ENCODE measurements at regions not wholly inside any gene's neighbourhood (a gene's known extent, or its start where the extent isn't known, plus 50 kb on each side); places are given as distances from the start of the nearest gene placed in this dataset.

GRCh38 chr3:69560116-69560515 lies 174.2 kb upstream of the FRMD4B start:
- Mint-ChIP-seq H3K27me3 (peaks cover 0 to 10% (median 2%) of the 10 kb centered on the region in 5 donors), H3K4me3 (no peak overlapping the region), H3K4me1 (no peaks in the 10 kb centered on the region), H3K9me3 (peaks cover 0 to 4% (median 0%) of the 10 kb centered on the region in 9 donors), H3K36me3 (peaks cover 0 to 3% (median 0%) of the 10 kb centered on the region in 3 donors), H3K27ac (no peak overlapping the region)
- DNase-seq (no peak), ATAC-seq (no peak)
- POLR2A ChIA-PET: no interaction called here

DNA sequence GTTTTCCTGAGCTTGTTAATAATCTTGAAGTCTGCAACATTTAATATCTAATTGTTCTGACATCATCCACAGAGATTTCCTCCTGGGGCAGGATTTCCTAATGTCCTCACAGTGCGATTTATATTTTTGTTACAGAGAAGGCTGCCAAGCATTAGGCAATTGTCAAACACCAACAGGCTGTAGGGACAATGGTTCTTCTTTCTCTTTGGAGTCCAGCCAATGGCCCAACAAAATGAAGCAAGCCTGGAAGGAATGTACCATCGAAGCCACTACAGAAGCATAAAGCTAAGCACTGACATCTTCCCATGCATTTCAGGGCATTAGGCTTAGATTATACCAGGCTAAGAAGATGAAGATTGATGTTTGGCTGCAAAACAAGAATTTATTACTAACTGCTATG lies 173.0 kb upstream of the FRMD4B start:
- DNase-seq: no peak
- no peak overlapping the region for H3K27ac Mint-ChIP-seq
- H3K27me3 Mint-ChIP-seq: peaks cover 0 to 16% (median 2%) of the 10 kb centered on the region in 5 donors
- H3K4me1 Mint-ChIP-seq: no peaks in the 10 kb centered on the region
- H3K4me3 Mint-ChIP-seq: no peak overlapping the region
- POLR2A ChIA-PET: no interaction called here
- ATAC-seq: no peak
- H3K9me3 Mint-ChIP-seq: peaks cover 0 to 4% (median 0%) of the 10 kb centered on the region in 9 donors
- peaks cover 0 to 3% (median 0%) of the 10 kb centered on the region in 3 donors for H3K36me3 Mint-ChIP-seq

GRCh38 chr3:69554576-69554975 lies 168.7 kb upstream of the FRMD4B start:
- no peak for ATAC-seq
- Mint-ChIP-seq H3K36me3 (no peaks in the 10 kb centered on the region), H3K27me3 (peaks cover 0 to 13% (median 5%) of the 10 kb centered on the region in 5 donors), H3K9me3 (peaks cover 0 to 1% (median 0%) of the 10 kb centered on the region in 9 donors), H3K4me3 (no peak overlapping the region), H3K4me1 (no peaks in the 10 kb centered on the region), H3K27ac (no peak overlapping the region)
- DNase-seq: no peak
- POLR2A ChIA-PET: no interaction called here

GRCh38 chr3:69553888-69554287 lies 168.0 kb upstream of the FRMD4B start:
- no peaks in the 10 kb centered on the region for H3K36me3 Mint-ChIP-seq
- no peaks in the 10 kb centered on the region for H3K4me1 Mint-ChIP-seq
- H3K27ac Mint-ChIP-seq: no peak overlapping the region
- peaks cover 0 to 1% (median 0%) of the 10 kb centered on the region in 9 donors for H3K9me3 Mint-ChIP-seq
- DNase-seq (no peak), ATAC-seq (no peak)
- H3K4me3 Mint-ChIP-seq: no peak overlapping the region
- POLR2A ChIA-PET: no interaction called here
- H3K27me3 Mint-ChIP-seq: peaks cover 0 to 13% (median 5%) of the 10 kb centered on the region in 5 donors

DNA sequence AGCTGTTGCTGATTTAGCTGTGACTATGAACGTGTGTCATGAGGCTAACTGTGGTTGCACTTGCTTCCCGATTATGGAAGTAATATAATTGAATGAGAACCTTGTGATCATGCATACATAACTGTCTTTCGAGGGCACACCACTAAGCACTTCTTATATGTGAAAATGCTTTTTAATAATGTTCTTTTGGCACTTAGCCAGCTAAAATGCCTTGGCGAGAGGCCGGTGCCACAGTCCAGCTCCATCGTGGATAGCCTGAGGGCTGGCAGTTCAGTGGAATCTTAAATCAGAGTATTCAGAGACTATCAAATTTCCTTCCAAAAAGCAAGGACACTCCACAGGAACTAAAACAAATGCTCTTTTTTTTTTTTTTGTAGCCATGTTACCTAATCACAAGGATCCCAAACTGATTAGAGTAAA lies 161.6 kb upstream of the FRMD4B start:
- no peaks in the 10 kb centered on the region for H3K9me3 Mint-ChIP-seq
- H3K27me3 Mint-ChIP-seq: peaks cover 8 to 34% (median 16%) of the 10 kb centered on the region in 5 donors
- peaks cover 0 to 3% (median 1%) of the 10 kb centered on the region in 4 donors for H3K4me1 Mint-ChIP-seq
- ATAC-seq (no peak), DNase-seq (no peak)
- H3K36me3 Mint-ChIP-seq: no peaks in the 10 kb centered on the region
- H3K4me3 Mint-ChIP-seq: no peak overlapping the region
- POLR2A ChIA-PET: no interaction called here
- no peak overlapping the region for H3K27ac Mint-ChIP-seq

DNA sequence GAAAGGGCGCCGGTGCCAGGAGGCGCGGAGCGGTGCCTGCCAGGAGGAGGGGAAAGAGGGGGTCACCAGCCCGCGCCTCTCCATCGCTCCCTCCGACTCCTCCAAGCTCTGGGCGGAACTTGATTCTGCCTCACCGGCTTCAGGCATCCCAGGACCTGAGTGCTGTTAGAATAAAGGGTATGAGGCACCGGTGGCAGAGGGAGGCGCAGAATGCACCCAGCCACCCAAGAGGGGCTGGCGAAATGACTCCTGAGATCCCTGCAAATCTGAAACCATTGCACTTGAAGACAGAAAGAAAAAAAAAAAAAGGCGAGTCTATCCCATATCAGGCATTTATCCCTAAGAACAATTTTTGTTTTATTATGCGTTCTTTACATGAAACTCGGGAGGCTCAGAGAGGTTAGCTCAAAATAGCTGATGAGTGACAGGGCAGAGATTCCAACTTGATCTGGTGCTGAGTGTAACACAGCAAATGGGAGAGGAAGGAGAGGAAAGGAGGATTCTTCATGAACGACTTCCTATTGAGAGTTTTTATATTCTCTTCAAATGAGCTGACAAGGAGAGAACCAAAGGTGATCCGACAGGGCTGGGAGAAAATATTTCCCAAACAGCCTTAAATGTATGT lies 157.0 kb upstream of the FRMD4B start:
- H3K4me3 Mint-ChIP-seq: no peak overlapping the region
- H3K27me3 Mint-ChIP-seq: peaks cover 26 to 56% (median 30%) of the 10 kb centered on the region in 5 donors
- DNase-seq: no peak
- ATAC-seq: no peak
- peaks cover 0 to 7% (median 4%) of the 10 kb centered on the region in 4 donors for H3K4me1 Mint-ChIP-seq
- no peaks in the 10 kb centered on the region for H3K9me3 Mint-ChIP-seq
- peak overlapping the region in 1 of 10 donors; percentile 18 for H3K27ac Mint-ChIP-seq
- no peaks in the 10 kb centered on the region for H3K36me3 Mint-ChIP-seq
- POLR2A ChIA-PET: no interaction called here

DNA sequence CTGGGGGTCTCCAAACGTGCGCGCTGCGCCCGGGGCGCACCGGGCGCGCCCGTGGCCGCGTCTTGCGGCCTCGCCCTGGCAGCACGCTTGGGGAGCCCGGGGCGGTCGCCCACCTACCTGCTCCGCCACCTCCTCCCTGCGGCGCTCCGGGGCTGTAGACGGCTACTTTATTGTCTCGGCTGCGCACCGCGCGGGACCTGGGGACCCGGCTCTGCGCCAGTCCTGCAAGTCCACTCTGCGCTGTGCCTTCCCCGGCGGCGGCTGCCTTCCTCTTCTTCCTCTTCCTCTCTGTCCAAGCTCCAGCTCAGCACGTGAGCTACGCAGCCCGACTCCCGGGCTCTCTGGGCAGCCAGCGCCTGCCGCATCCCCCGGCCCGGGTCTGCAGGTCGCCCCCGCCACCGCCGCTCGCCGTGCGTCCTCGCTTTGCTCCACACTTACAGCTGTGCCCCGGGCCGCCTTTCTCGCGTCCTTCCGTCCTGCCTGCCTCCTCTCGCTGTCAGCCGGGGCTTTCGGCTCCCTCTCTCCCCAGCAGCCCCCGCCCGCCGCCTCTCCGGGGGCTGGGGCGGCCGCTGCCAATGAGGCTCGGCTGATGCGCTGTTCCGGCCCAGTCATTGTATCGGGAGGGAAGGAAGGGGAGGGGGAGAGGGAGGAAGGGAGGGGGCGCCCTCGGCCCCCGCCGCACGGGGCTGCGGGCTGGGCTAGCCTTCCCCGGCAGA lies 156.4 kb upstream of the FRMD4B start:
- H3K27ac Mint-ChIP-seq: no peak overlapping the region
- POLR2A ChIA-PET: no interaction called here
- no peak for DNase-seq
- H3K36me3 Mint-ChIP-seq: no peaks in the 10 kb centered on the region
- H3K4me1 Mint-ChIP-seq: peaks cover 0 to 7% (median 4%) of the 10 kb centered on the region in 4 donors
- H3K9me3 Mint-ChIP-seq: no peaks in the 10 kb centered on the region
- no peak for ATAC-seq
- peaks cover 26 to 50% (median 34%) of the 10 kb centered on the region in 5 donors for H3K27me3 Mint-ChIP-seq
- no peak overlapping the region for H3K4me3 Mint-ChIP-seq

GRCh38 chr3:69541711-69542088 lies 155.8 kb upstream of the FRMD4B start:
- POLR2A ChIA-PET: no interaction called here
- peak overlapping the region in 1 of 10 donors; percentile 39 for H3K4me3 Mint-ChIP-seq
- H3K9me3 Mint-ChIP-seq: no peaks in the 10 kb centered on the region
- H3K27me3 Mint-ChIP-seq: peaks cover 26 to 50% (median 34%) of the 10 kb centered on the region in 5 donors
- ATAC-seq (no peak), DNase-seq (peak in 1 of 10 donors; percentile 4)
- no peak overlapping the region for H3K27ac Mint-ChIP-seq
- no peaks in the 10 kb centered on the region for H3K36me3 Mint-ChIP-seq
- H3K4me1 Mint-ChIP-seq: peaks cover 0 to 7% (median 4%) of the 10 kb centered on the region in 4 donors

- Mint-ChIP-seq H3K4me1 (peaks cover 0 to 7% (median 4%) of the 10 kb centered on the region in 4 donors), H3K36me3 (no peaks in the 10 kb centered on the region), H3K4me3 (no peak overlapping the region), H3K27me3 (peaks cover 26 to 50% (median 34%) of the 10 kb centered on the region in 5 donors), H3K9me3 (no peaks in the 10 kb centered on the region), H3K27ac (no peak overlapping the region)
- POLR2A ChIA-PET: no interaction called here
- DNase-seq (no peak), ATAC-seq (no peak)
Observed at GRCh38 chr3:69540706-69541581, 155.1 kb upstream of the FRMD4B start.

DNA sequence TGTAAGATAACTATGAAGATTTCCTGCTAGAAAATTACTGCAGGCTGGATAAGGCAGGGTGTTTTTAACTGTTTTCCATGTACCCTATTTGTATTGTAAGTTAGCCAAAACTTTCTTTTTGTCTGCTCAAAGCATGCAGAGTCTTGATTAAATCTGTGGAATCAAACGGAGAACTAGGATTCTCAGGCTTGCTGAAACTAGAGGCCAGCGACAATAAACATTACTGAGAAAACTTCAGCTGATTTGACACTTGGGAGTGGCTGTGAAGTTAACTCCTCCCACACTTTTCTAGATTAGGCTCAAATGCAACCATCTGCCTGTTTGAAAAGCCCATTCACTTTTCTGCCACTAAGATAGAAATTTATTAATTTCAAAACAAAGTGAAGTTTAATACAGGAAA lies 153.2 kb upstream of the FRMD4B start:
- ATAC-seq: no peak
- no peak for DNase-seq
- H3K9me3 Mint-ChIP-seq: no peaks in the 10 kb centered on the region
- H3K4me1 Mint-ChIP-seq: peaks cover 0 to 7% (median 4%) of the 10 kb centered on the region in 4 donors
- POLR2A ChIA-PET: no interaction called here
- H3K27ac Mint-ChIP-seq: no peak overlapping the region
- no peaks in the 10 kb centered on the region for H3K36me3 Mint-ChIP-seq
- H3K4me3 Mint-ChIP-seq: no peak overlapping the region
- H3K27me3 Mint-ChIP-seq: peaks cover 24 to 37% (median 30%) of the 10 kb centered on the region in 5 donors

DNA sequence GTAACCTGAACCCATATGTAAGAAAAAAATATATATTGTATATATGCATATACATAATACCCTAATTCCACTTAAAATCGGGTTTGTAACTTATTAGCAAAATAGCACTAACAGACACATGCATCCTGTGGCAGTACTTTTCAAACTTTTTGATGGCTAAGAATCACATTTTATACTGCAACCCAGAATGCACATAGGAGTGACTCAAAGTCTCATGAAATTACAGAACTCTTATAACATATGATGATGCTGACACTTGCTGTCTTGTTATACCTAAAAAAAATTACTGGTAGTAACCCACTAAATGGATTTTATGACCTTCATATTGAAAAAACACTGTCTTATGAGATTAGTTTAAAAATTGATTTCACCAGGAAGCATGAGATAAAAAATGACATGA lies 152.4 kb upstream of the FRMD4B start:
- no peak overlapping the region for H3K4me3 Mint-ChIP-seq
- H3K36me3 Mint-ChIP-seq: no peaks in the 10 kb centered on the region
- no peak overlapping the region for H3K27ac Mint-ChIP-seq
- DNase-seq (no peak), ATAC-seq (no peak)
- no peaks in the 10 kb centered on the region for H3K9me3 Mint-ChIP-seq
- peaks cover 0 to 7% (median 4%) of the 10 kb centered on the region in 4 donors for H3K4me1 Mint-ChIP-seq
- H3K27me3 Mint-ChIP-seq: peaks cover 21 to 30% (median 25%) of the 10 kb centered on the region in 5 donors
- POLR2A ChIA-PET: no interaction called here

DNA sequence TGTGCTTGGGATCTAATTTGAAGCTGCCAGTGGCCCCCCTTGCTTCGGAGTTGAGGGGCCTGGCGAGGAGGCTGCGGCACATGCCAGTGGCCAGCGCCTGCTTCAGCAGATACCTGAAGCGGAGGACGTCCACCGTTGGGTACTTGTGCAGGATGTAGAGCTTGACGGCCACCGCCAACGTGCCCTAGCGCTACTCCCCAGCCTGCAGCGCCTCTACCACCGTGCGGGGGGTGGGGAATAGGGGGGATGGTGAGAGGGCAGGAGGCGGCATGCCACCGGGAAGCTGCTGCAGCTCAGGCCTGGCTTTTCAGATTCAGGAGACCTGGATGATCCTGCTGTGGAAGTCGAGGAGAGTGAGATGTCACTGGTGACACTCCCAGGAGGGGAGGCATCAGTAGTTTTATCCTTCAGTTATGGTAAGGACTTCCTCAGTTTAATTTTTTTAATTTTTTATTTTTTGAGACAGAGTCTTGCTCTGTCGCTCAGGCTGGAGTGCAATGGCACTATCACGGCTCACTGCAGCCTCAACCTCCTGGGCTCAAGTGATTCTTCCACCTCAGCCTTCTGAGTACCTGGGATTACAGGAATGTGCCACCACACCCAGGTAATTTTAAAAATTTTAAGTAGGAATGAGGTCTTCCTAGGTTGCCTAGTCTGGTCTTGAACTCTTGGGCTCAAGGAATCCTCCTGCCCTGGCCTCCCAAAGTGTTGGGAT lies 150.6 kb upstream of the FRMD4B start:
- no peak for DNase-seq
- POLR2A ChIA-PET: no interaction called here
- no peak for ATAC-seq
- Mint-ChIP-seq H3K27me3 (peaks cover 14 to 21% (median 17%) of the 10 kb centered on the region in 5 donors), H3K9me3 (no peaks in the 10 kb centered on the region), H3K36me3 (no peaks in the 10 kb centered on the region), H3K4me3 (no peak overlapping the region), H3K27ac (no peak overlapping the region), H3K4me1 (peaks cover 0 to 4% (median 2%) of the 10 kb centered on the region in 4 donors)
